Endodermal cell (in vitro differentiated cells): ENCODE measurements at regions not wholly inside any gene's neighbourhood (a gene's known extent, or its start where the extent isn't known, plus 50 kb on each side); places are given as distances from the start of the nearest gene placed in this dataset.

Experiments
- DNase-seq: peaks from one replicate; pipeline ENCODE4 v3.0.0-alpha.2; 2017
- H3K27ac ChIP-seq: 2 replicates; pipeline ENCODE4 v1.5.1; 2013; ENCODE audit warnings: mild to moderate bottlenecking, low read depth, low read length, moderate library complexity
- H3K27me3 ChIP-seq: 2 replicates; pipeline ENCODE4 v1.6.1; 2013; ENCODE audit warnings: mild to moderate bottlenecking, low read length, moderate library complexity; ENCODE audit not compliant: insufficient read depth, control insufficient read depth, poor library complexity, severe bottlenecking
- H3K36me3 ChIP-seq: 2 replicates; pipeline ENCODE4 v1.7.0; 2013; ENCODE audit warnings: mild to moderate bottlenecking, low read length, moderate library complexity; ENCODE audit not compliant: control insufficient read depth, insufficient read depth
- H3K4me1 ChIP-seq: one replicate; pipeline ENCODE4 v1.7.0; 2013; ENCODE audit warnings: low read length; ENCODE audit not compliant: control insufficient read depth, insufficient read depth
- H3K4me3 ChIP-seq: 2 replicates; pipeline ENCODE4 v1.5.1; 2013; ENCODE audit warnings: mild to moderate bottlenecking, low read length, moderate library complexity
- H3K9ac ChIP-seq: 2 replicates; pipeline ENCODE4 v1.6.1; 2013; ENCODE audit warnings: mild to moderate bottlenecking, low read length, moderate library complexity; ENCODE audit not compliant: poor library complexity, severe bottlenecking; ENCODE audit errors: extremely low read depth
- H3K9me3 ChIP-seq: 2 replicates; pipeline ENCODE4 v1.6.1; 2013; ENCODE audit warnings: mild to moderate bottlenecking, low read length, moderate library complexity; ENCODE audit not compliant: control insufficient read depth
- H3K27ac Mint-ChIP-seq: 2 replicates; pipeline ENCODE4 v1.8.0; 2020; ENCODE audit warnings: mixed read lengths
- H3K27me3 Mint-ChIP-seq: 2 replicates; pipeline ENCODE4 v1.8.0; 2021; ENCODE audit warnings: mild to moderate bottlenecking, mixed read lengths; ENCODE audit not compliant: insufficient read depth
- H3K36me3 Mint-ChIP-seq: 2 replicates; pipeline ENCODE4 v1.8.0; 2020; ENCODE audit warnings: low read depth, mixed read lengths
- H3K4me1 Mint-ChIP-seq: 2 replicates; pipeline ENCODE4 v1.8.0; 2020; ENCODE audit warnings: mixed read lengths
- H3K4me3 Mint-ChIP-seq: 2 replicates; pipeline ENCODE4 v1.8.0; 2020; ENCODE audit warnings: mild to moderate bottlenecking, moderate library complexity, mixed read lengths
- H3K9me3 Mint-ChIP-seq: 2 replicates; pipeline ENCODE4 v1.8.0; 2020; ENCODE audit warnings: mild to moderate bottlenecking, mixed read lengths
- WGBS, 2 experiments: methylation state at CpG; one replicate each; pipeline versions ENCODE4 v1.1.5 to v1.1.7; 2013; ENCODE audit warnings: missing lambda C conversion rate in 2 of 2, mixed read lengths in 1 of 2; ENCODE audit not compliant: insufficient coverage in 1 of 2, insufficient read length in 1 of 2; 5-methylcytosine and 5-hydroxymethylcytosine counted together
- TF ChIP-seq, protein P1 (sequence below): fragments of 200-600 bp; sonication (generic); conservative IDR thresholded peaks from 2 replicates; pipeline ENCODE4 v1.5.0; 2021; ENCODE audit warnings: antibody characterized with exemption, mild to moderate bottlenecking

DNA sequence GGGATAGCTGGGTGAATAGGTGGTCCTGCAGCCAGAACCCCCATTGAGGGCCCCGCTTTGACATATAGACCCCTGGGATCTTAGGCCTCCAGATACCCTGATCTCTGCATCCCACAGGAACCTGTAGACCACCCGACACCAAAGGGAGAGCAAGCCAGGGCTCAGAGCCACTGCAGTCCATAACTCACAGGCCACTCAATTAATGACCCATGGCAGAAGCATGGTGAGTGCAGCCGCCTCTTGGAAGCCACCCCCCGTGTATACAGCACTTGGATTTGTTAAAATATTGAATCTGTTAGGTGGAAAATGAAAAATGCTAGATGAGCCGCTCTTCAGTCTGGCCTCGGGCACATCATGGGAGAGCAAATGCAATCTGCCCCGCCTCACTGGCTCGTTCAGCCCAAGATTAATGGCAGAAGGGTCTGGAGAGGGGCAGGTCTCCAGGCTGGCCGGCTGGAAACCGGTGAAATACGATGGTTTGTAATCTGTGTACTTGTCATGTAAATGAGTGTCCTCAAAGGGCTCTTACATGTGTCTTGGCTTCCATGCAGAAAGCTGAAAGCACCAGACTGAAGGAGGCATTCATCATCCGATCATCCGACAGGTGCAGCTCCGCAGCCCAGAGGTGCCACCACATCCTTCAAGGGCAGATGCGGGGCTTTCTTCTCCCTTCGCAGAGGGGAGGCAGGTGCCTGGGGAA, 111.3 kb downstream of the OLFM1 start:
- H3K4me3 Mint-ChIP-seq: no peak overlapping the region
- Histone ChIP-seq H3K36me3 (no peaks in the 10 kb centered on the region), H3K4me1 (no peaks in the 10 kb centered on the region), H3K9ac (no peak overlapping the region), H3K27me3 (peaks cover 10% of the 10 kb centered on the region), H3K4me3 (no peak overlapping the region), H3K27ac (peak overlapping the region; percentile 76), H3K9me3 (no peaks in the 10 kb centered on the region)
- WGBS, 2 experiments: 59 to 64% methylated on average over 9 to 16 of the region's 16 CpGs
- peaks cover 5% of the 10 kb centered on the region for H3K9me3 Mint-ChIP-seq
- H3K27ac Mint-ChIP-seq: no peak overlapping the region
- H3K36me3 Mint-ChIP-seq: no peaks in the 10 kb centered on the region
- peak; percentile 70 for DNase-seq
- H3K27me3 Mint-ChIP-seq: peaks cover 26% of the 10 kb centered on the region
- TF ChIP-seq, protein P1, sequence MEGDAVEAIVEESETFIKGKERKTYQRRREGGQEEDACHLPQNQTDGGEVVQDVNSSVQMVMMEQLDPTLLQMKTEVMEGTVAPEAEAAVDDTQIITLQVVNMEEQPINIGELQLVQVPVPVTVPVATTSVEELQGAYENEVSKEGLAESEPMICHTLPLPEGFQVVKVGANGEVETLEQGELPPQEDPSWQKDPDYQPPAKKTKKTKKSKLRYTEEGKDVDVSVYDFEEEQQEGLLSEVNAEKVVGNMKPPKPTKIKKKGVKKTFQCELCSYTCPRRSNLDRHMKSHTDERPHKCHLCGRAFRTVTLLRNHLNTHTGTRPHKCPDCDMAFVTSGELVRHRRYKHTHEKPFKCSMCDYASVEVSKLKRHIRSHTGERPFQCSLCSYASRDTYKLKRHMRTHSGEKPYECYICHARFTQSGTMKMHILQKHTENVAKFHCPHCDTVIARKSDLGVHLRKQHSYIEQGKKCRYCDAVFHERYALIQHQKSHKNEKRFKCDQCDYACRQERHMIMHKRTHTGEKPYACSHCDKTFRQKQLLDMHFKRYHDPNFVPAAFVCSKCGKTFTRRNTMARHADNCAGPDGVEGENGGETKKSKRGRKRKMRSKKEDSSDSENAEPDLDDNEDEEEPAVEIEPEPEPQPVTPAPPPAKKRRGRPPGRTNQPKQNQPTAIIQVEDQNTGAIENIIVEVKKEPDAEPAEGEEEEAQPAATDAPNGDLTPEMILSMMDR: no peak
- peaks cover 8% of the 10 kb centered on the region for H3K4me1 Mint-ChIP-seq

DNA sequence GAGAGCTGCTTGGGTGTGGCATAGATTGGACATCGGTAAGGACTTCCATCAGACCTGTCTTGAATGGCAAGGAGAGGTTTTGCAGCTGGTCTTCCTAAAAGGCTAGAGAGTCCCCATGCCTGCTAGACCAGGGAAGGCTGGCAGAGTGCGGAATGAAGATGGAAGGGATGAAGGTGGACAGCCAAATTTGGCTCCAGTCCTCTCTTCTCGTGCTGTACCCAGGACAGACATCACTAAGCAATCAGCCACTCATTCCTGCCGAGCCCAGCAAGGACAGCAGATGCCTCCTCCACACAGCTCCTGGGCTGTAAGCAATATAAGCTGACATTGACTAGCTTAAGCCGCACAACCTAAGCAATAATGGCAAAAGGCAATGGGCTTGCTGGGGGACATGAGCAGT, 112.0 kb downstream of the OLFM1 start:
- H3K36me3 ChIP-seq: no peaks in the 10 kb centered on the region
- no peaks in the 10 kb centered on the region for H3K9me3 ChIP-seq
- H3K27me3 ChIP-seq: peaks cover 10% of the 10 kb centered on the region
- H3K4me3 ChIP-seq: no peak overlapping the region
- H3K9ac ChIP-seq: no peak overlapping the region
- no peak for DNase-seq
- Mint-ChIP-seq H3K27me3 (peaks cover 26% of the 10 kb centered on the region), H3K27ac (no peak overlapping the region), H3K4me1 (peaks cover 8% of the 10 kb centered on the region), H3K36me3 (no peaks in the 10 kb centered on the region), H3K9me3 (peaks cover 5% of the 10 kb centered on the region), H3K4me3 (no peak overlapping the region)
- TF ChIP-seq, protein P1: no peak
- WGBS, 2 experiments: 86 to 89% methylated on average over 2 to 5 of the region's 5 CpGs
- no peaks in the 10 kb centered on the region for H3K4me1 ChIP-seq
- peak overlapping the region; percentile 76 for H3K27ac ChIP-seq

DNA sequence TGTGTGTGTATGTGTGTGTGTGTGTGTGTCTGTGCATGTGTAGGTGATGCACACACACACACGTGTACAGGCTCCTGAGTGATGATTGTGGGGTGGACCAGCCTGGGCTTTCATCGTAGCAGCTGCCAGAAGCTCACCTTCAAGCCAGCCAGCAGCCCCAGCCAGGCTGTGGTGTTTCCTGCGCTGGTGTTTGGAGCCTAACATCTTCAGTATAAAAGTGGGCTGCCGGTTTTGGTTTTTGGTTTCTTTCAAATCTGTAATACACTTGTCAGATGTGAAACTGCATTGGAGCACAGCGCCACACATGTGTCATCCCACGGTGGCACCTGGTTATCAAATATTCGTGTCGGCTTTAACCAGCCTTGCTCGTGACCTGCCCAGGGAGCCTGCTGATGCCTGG, 114.2 kb downstream of the OLFM1 start:
- Mint-ChIP-seq H3K27ac (no peak overlapping the region), H3K9me3 (peaks cover 5% of the 10 kb centered on the region), H3K27me3 (peaks cover 26% of the 10 kb centered on the region), H3K4me3 (no peak overlapping the region), H3K4me1 (peaks cover 8% of the 10 kb centered on the region), H3K36me3 (no peaks in the 10 kb centered on the region)
- Histone ChIP-seq H3K36me3 (no peaks in the 10 kb centered on the region), H3K9ac (no peak overlapping the region), H3K4me3 (no peak overlapping the region), H3K4me1 (no peaks in the 10 kb centered on the region), H3K27me3 (peaks cover 10% of the 10 kb centered on the region), H3K9me3 (no peaks in the 10 kb centered on the region), H3K27ac (no peak overlapping the region)
- TF ChIP-seq, protein P1: no peak
- WGBS, 2 experiments: 92 to 97% methylated on average over 7 to 9 of the region's 9 CpGs
- no peak for DNase-seq
